Loucy (cell line): ENCODE measurements at regions not wholly inside any gene's neighbourhood (a gene's known extent, or its start where the extent isn't known, plus 50 kb on each side); places are given as distances from the start of the nearest gene placed in this dataset.
A peak's percentile ranks its signal among the peaks of the same experiment; 100 is the strongest.

Experiments
- H2AFZ ChIP-seq: fragments of 200-600 bp; sonication (generic); 2 replicates; pipeline ENCODE4 v1.6.0; 2016; ENCODE audit warnings: antibody characterized with exemption, mild to moderate bottlenecking, low read length, moderate library complexity
- H3F3A ChIP-seq: fragments of 200-600 bp; 2 replicates; pipeline ENCODE4 v1.6.0; 2016; ENCODE audit warnings: antibody characterized with exemption, low read depth, mild to moderate bottlenecking
- H3K27me3 ChIP-seq: fragments of 200-600 bp; sonication (generic); 2 replicates; pipeline ENCODE4 v1.6.1; 2014; ENCODE audit warnings: low read length, mild to moderate bottlenecking; ENCODE audit not compliant: insufficient read depth, poor library complexity, severe bottlenecking
- H3K36me3 ChIP-seq: fragments of 200-600 bp; sonication (generic); 2 replicates; pipeline ENCODE4 v1.6.1; 2016; ENCODE audit warnings: low read length; ENCODE audit not compliant: insufficient read depth
- H3K4me1 ChIP-seq: fragments of 200-600 bp; sonication (generic); 2 replicates; pipeline ENCODE4 v1.5.1; 2014; ENCODE audit warnings: low read length, mild to moderate bottlenecking; ENCODE audit not compliant: insufficient read depth, poor library complexity, severe bottlenecking
- H3K4me2 ChIP-seq: fragments of 200-600 bp; sonication (generic); 2 replicates; pipeline ENCODE4 v1.6.0; 2014; ENCODE audit warnings: antibody characterized with exemption, low read length, low read depth, mild to moderate bottlenecking; ENCODE audit not compliant: poor library complexity, severe bottlenecking
- H3K4me3 ChIP-seq: fragments of 200-600 bp; sonication (generic); 2 replicates; pipeline ENCODE4 v1.5.1; 2014; ENCODE audit warnings: low read length, mild to moderate bottlenecking, mixed read lengths; ENCODE audit not compliant: poor library complexity, severe bottlenecking
- H3K79me2 ChIP-seq: fragments of 200-600 bp; sonication (generic); 2 replicates; pipeline ENCODE4 v1.6.1; 2014; ENCODE audit warnings: low read length; ENCODE audit not compliant: insufficient read depth
- H3K9ac ChIP-seq: fragments of 200-600 bp; sonication (generic); 2 replicates; pipeline ENCODE4 v1.6.0; 2014; ENCODE audit warnings: mild to moderate bottlenecking, low read depth, low read length, moderate library complexity; ENCODE audit not compliant: poor library complexity, severe bottlenecking
- H3K9me2 ChIP-seq: fragments of 200-600 bp; sonication (generic); replicated peaks from 2 replicates; pipeline ENCODE4 v1.6.1; 2016; ENCODE audit warnings: low read depth, low read length, mixed read lengths
- H3K9me3 ChIP-seq: fragments of 200-600 bp; sonication (generic); 2 replicates; pipeline ENCODE4 v1.6.1; 2014; ENCODE audit warnings: mild to moderate bottlenecking, antibody characterized with exemption, low read length, low read depth; ENCODE audit not compliant: insufficient read depth
- H4K20me1 ChIP-seq: fragments of 200-600 bp; sonication (generic); 2 replicates; pipeline ENCODE4 v1.6.0; 2014; ENCODE audit warnings: antibody characterized with exemption, low read length, mild to moderate bottlenecking; ENCODE audit not compliant: insufficient read depth, poor library complexity, severe bottlenecking
- EZH2phosphoT487 ChIP-seq: fragments of 200-600 bp; IDR thresholded peaks from 2 replicates; pipeline ENCODE4 v1.6.1; 2018; ENCODE audit warnings: antibody characterized with exemption, mild to moderate bottlenecking, moderate library complexity, borderline replicate concordance
- TF ChIP-seq, protein P1 (sequence below): fragments of 200-600 bp; sonication (generic); conservative IDR thresholded peaks from 2 replicates; pipeline ENCODE4 v1.5.1; 2014; ENCODE audit warnings: mild to moderate bottlenecking, antibody characterized with exemption, low read length

DNA sequence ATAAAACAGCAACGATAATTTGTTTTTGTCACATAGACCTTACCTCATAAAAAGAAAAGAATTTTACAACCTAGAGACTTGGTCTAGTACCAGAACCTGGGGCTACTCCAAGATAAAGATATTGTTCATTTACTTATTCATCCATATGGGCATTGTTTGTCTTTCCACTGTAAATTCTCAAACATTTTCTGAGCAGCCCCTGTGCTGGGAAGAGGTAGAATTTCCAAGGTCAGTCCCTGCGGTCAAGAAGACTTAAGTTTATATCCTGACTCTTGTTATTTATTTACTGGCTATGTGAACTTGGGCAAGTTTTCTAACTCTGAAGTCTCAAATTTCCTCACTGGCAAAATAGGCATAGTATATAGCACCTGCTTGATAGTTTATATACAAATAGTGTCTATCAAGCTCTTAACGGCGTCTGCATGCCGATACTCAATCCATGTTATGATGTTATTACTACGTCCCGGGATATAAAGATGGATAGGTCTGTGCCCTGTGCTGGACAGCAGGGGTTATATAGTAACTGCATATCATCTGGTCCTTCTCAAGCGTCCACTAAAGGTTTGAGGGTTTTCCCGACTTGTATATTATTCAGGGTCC lies 222.1 kb upstream of the TAPT1 start:
- no peaks in the 10 kb centered on the region for H3F3A ChIP-seq
- H3K4me3 ChIP-seq, result no peak overlapping the region
- H3K9me3 ChIP-seq, result no peaks in the 10 kb centered on the region
- H3K79me2 ChIP-seq, result no peaks in the 10 kb centered on the region
- no peaks in the 10 kb centered on the region for H3K27me3 ChIP-seq
- no peaks in the 10 kb centered on the region for H4K20me1 ChIP-seq
- no peaks in the 10 kb centered on the region for H3K4me1 ChIP-seq
- TF ChIP-seq, protein P1, sequence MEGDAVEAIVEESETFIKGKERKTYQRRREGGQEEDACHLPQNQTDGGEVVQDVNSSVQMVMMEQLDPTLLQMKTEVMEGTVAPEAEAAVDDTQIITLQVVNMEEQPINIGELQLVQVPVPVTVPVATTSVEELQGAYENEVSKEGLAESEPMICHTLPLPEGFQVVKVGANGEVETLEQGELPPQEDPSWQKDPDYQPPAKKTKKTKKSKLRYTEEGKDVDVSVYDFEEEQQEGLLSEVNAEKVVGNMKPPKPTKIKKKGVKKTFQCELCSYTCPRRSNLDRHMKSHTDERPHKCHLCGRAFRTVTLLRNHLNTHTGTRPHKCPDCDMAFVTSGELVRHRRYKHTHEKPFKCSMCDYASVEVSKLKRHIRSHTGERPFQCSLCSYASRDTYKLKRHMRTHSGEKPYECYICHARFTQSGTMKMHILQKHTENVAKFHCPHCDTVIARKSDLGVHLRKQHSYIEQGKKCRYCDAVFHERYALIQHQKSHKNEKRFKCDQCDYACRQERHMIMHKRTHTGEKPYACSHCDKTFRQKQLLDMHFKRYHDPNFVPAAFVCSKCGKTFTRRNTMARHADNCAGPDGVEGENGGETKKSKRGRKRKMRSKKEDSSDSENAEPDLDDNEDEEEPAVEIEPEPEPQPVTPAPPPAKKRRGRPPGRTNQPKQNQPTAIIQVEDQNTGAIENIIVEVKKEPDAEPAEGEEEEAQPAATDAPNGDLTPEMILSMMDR, result no peak
- TF ChIP-seq EZH2phosphoT487, result no peak
- H3K36me3 ChIP-seq, result no peaks in the 10 kb centered on the region
- H3K9ac ChIP-seq, result no peak overlapping the region
- H2AFZ ChIP-seq, result no peak overlapping the region
- no peaks in the 10 kb centered on the region for H3K9me2 ChIP-seq
- no peak overlapping the region for H3K4me2 ChIP-seq

DNA sequence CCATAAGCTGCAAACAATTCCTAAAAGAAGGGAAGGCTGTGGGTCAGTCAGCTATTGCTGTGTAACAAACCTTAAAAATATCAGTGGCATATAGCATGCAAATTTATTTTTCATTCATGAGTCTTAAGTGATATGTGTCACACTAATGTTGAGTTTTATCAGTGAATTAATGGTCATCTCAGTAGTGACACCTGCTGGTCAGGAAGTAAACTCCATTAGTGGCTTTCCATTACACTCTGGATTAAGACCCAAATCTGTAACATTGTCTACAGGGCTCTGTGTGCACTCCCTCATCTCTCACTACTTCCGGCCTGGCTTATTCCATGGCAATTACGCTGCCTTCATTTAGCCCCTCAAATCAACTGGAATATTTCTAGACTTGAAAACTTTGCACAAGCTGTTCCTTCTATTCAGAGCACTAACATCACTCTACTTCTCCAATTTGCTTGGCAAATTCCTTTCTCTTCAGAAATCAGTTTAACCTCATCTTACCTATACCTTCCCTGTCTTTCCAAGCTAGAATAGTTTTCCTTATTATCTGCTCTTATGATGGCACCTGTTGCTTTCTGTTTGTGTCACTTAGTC lies 217.3 kb upstream of the TAPT1 start:
- Histone ChIP-seq H3K9me2 (no peaks in the 10 kb centered on the region), H3K9ac (no peak overlapping the region), H3K27me3 (no peaks in the 10 kb centered on the region), H3K9me3 (no peaks in the 10 kb centered on the region), H3K4me3 (no peak overlapping the region), H3K36me3 (no peaks in the 10 kb centered on the region), H4K20me1 (no peaks in the 10 kb centered on the region), H3K4me1 (no peaks in the 10 kb centered on the region), H3K79me2 (no peaks in the 10 kb centered on the region), H3F3A (no peaks in the 10 kb centered on the region), H2AFZ (no peak overlapping the region), H3K4me2 (no peak overlapping the region)
- TF ChIP-seq EZH2phosphoT487, result no peak
- TF ChIP-seq, protein P1, result peak; percentile 71

GRCh38 chr4:16442296-16442695 lies 216.0 kb upstream of the TAPT1 start:
- TF ChIP-seq, protein P1, result no peak
- TF ChIP-seq EZH2phosphoT487, result no peak
- no peaks in the 10 kb centered on the region for H3K9me2 ChIP-seq
- H3K36me3 ChIP-seq, result no peaks in the 10 kb centered on the region
- no peaks in the 10 kb centered on the region for H3K4me1 ChIP-seq
- H2AFZ ChIP-seq, result no peak overlapping the region
- no peaks in the 10 kb centered on the region for H4K20me1 ChIP-seq
- no peaks in the 10 kb centered on the region for H3K9me3 ChIP-seq
- H3K27me3 ChIP-seq, result no peaks in the 10 kb centered on the region
- H3K4me3 ChIP-seq, result no peak overlapping the region
- no peaks in the 10 kb centered on the region for H3F3A ChIP-seq
- H3K4me2 ChIP-seq, result no peak overlapping the region
- no peak overlapping the region for H3K9ac ChIP-seq
- H3K79me2 ChIP-seq, result no peaks in the 10 kb centered on the region
